ENCODE measurements at regions not wholly inside any gene's neighbourhood (a gene's known extent, or its start where the extent isn't known, plus 50 kb on each side); places are given as distances from the start of the nearest gene placed in this dataset.

- H3K36me3 ChIP-seq (ENCODE audit: control insufficient read depth in 2 of 2, insufficient read depth in 2 of 2, low read length in 2 of 2), result no peaks in the 10 kb centered on the region
- no peaks in the 10 kb centered on the region for H3K9me3 ChIP-seq (ENCODE audit: control insufficient read depth in 2 of 2, low read length in 2 of 2)
- no peaks in the 10 kb centered on the region for H3K27me3 ChIP-seq (ENCODE audit: control insufficient read depth in 2 of 2, insufficient read depth in 2 of 2, low read length in 2 of 2)
- H3K4me1 ChIP-seq (ENCODE audit: control insufficient read depth in 2 of 2, insufficient read depth in 2 of 2, low read length in 2 of 2), result peaks cover 0 to 4% of the 10 kb centered on the region in 2 donors
- H3K27ac ChIP-seq (ENCODE audit: low read depth in 2 of 2, low read length in 2 of 2), result no peak overlapping the region
- H3K4me3 ChIP-seq (ENCODE audit: low read length in 2 of 2), result no peak overlapping the region
- H3K9ac ChIP-seq (ENCODE audit: low read depth in 1 of 2, low read length in 2 of 2), result no peak overlapping the region
Measured at GRCh38 chr4:81573840-81574239, 102.1 kb upstream of the RASGEF1B start.

- H3K4me1 ChIP-seq (ENCODE audit: control insufficient read depth in 2 of 2, insufficient read depth in 2 of 2, low read length in 2 of 2), result peaks cover 0 to 4% of the 10 kb centered on the region in 2 donors
Measured at GRCh38 chr4:81572402-81572801, 100.7 kb upstream of the RASGEF1B start.

GRCh38 chr4:81571105-81571504 lies 99.4 kb upstream of the RASGEF1B start:
- H3K4me3 ChIP-seq (ENCODE audit: low read length in 2 of 2), result no peak overlapping the region

More at GRCh38 chr4:81572402-81572801, 100.7 kb upstream of the RASGEF1B start:
- no peaks in the 10 kb centered on the region for H3K36me3 ChIP-seq (ENCODE audit: control insufficient read depth in 2 of 2, insufficient read depth in 2 of 2, low read length in 2 of 2)
- H3K27me3 ChIP-seq (ENCODE audit: control insufficient read depth in 2 of 2, insufficient read depth in 2 of 2, low read length in 2 of 2), result no peaks in the 10 kb centered on the region
- no peak overlapping the region for H3K27ac ChIP-seq (ENCODE audit: low read depth in 2 of 2, low read length in 2 of 2)
- no peak overlapping the region for H3K9ac ChIP-seq (ENCODE audit: low read depth in 1 of 2, low read length in 2 of 2)
- no peaks in the 10 kb centered on the region for H3K9me3 ChIP-seq (ENCODE audit: control insufficient read depth in 2 of 2, low read length in 2 of 2)
- no peak overlapping the region for H3K4me3 ChIP-seq (ENCODE audit: low read length in 2 of 2)

GRCh38 chr4:81566161-81566591 lies 94.5 kb upstream of the RASGEF1B start:
- Histone ChIP-seq H3K4me1 (ENCODE audit: control insufficient read depth in 2 of 2, insufficient read depth in 2 of 2, low read length in 2 of 2) (peaks cover 2 to 7% of the 10 kb centered on the region in 2 donors), H3K9ac (ENCODE audit: low read depth in 1 of 2, low read length in 2 of 2) (no peak overlapping the region), H3K4me3 (ENCODE audit: low read length in 2 of 2) (peak overlapping the region in 1 of 2 donors; percentile 6)

More at GRCh38 chr4:81571105-81571504, 99.4 kb upstream of the RASGEF1B start:
- Histone ChIP-seq H3K4me1 (ENCODE audit: control insufficient read depth in 2 of 2, insufficient read depth in 2 of 2, low read length in 2 of 2) (peaks cover 1 to 4% of the 10 kb centered on the region in 2 donors), H3K27me3 (ENCODE audit: control insufficient read depth in 2 of 2, insufficient read depth in 2 of 2, low read length in 2 of 2) (no peaks in the 10 kb centered on the region), H3K36me3 (ENCODE audit: control insufficient read depth in 2 of 2, insufficient read depth in 2 of 2, low read length in 2 of 2) (no peaks in the 10 kb centered on the region), H3K9ac (ENCODE audit: low read depth in 1 of 2, low read length in 2 of 2) (no peak overlapping the region), H3K9me3 (ENCODE audit: control insufficient read depth in 2 of 2, low read length in 2 of 2) (no peaks in the 10 kb centered on the region), H3K27ac (ENCODE audit: low read depth in 2 of 2, low read length in 2 of 2) (no peak overlapping the region)

GRCh38 chr4:81565142-81565870 lies 93.6 kb upstream of the RASGEF1B start:
- H3K4me3 ChIP-seq (ENCODE audit: low read length in 2 of 2), result peak overlapping the region; percentile 31 to 41
- peak overlapping the region; percentile 20 to 39 for H3K27ac ChIP-seq (ENCODE audit: low read depth in 2 of 2, low read length in 2 of 2)
- no peaks in the 10 kb centered on the region for H3K9me3 ChIP-seq (ENCODE audit: control insufficient read depth in 2 of 2, low read length in 2 of 2)
- H3K4me1 ChIP-seq (ENCODE audit: control insufficient read depth in 2 of 2, insufficient read depth in 2 of 2, low read length in 2 of 2), result peaks cover 2 to 7% of the 10 kb centered on the region in 2 donors
- no peaks in the 10 kb centered on the region for H3K27me3 ChIP-seq (ENCODE audit: control insufficient read depth in 2 of 2, insufficient read depth in 2 of 2, low read length in 2 of 2)
- H3K9ac ChIP-seq (ENCODE audit: low read depth in 1 of 2, low read length in 2 of 2), result no peak overlapping the region
- no peaks in the 10 kb centered on the region for H3K36me3 ChIP-seq (ENCODE audit: control insufficient read depth in 2 of 2, insufficient read depth in 2 of 2, low read length in 2 of 2)

More at GRCh38 chr4:81566161-81566591, 94.5 kb upstream of the RASGEF1B start:
- Histone ChIP-seq H3K9me3 (ENCODE audit: control insufficient read depth in 2 of 2, low read length in 2 of 2) (no peaks in the 10 kb centered on the region), H3K36me3 (ENCODE audit: control insufficient read depth in 2 of 2, insufficient read depth in 2 of 2, low read length in 2 of 2) (no peaks in the 10 kb centered on the region), H3K27ac (ENCODE audit: low read depth in 2 of 2, low read length in 2 of 2) (peak overlapping the region; percentile 20 to 39), H3K27me3 (ENCODE audit: control insufficient read depth in 2 of 2, insufficient read depth in 2 of 2, low read length in 2 of 2) (no peaks in the 10 kb centered on the region)

GRCh38 chr4:81564025-81564424 lies 92.3 kb upstream of the RASGEF1B start:
- Histone ChIP-seq H3K9me3 (ENCODE audit: control insufficient read depth in 2 of 2, low read length in 2 of 2) (no peaks in the 10 kb centered on the region), H3K4me1 (ENCODE audit: control insufficient read depth in 2 of 2, insufficient read depth in 2 of 2, low read length in 2 of 2) (peaks cover 2 to 7% of the 10 kb centered on the region in 2 donors), H3K27me3 (ENCODE audit: control insufficient read depth in 2 of 2, insufficient read depth in 2 of 2, low read length in 2 of 2) (no peaks in the 10 kb centered on the region), H3K4me3 (ENCODE audit: low read length in 2 of 2) (no peak overlapping the region), H3K9ac (ENCODE audit: low read depth in 1 of 2, low read length in 2 of 2) (no peak overlapping the region), H3K27ac (ENCODE audit: low read depth in 2 of 2, low read length in 2 of 2) (no peak overlapping the region), H3K36me3 (ENCODE audit: control insufficient read depth in 2 of 2, insufficient read depth in 2 of 2, low read length in 2 of 2) (no peaks in the 10 kb centered on the region)

GRCh38 chr4:81562093-81562492 lies 90.4 kb upstream of the RASGEF1B start:
- Histone ChIP-seq H3K9me3 (ENCODE audit: control insufficient read depth in 2 of 2, low read length in 2 of 2) (no peaks in the 10 kb centered on the region), H3K27me3 (ENCODE audit: control insufficient read depth in 2 of 2, insufficient read depth in 2 of 2, low read length in 2 of 2) (no peaks in the 10 kb centered on the region), H3K9ac (ENCODE audit: low read depth in 1 of 2, low read length in 2 of 2) (no peak overlapping the region), H3K27ac (ENCODE audit: low read depth in 2 of 2, low read length in 2 of 2) (no peak overlapping the region), H3K4me3 (ENCODE audit: low read length in 2 of 2) (no peak overlapping the region), H3K36me3 (ENCODE audit: control insufficient read depth in 2 of 2, insufficient read depth in 2 of 2, low read length in 2 of 2) (no peaks in the 10 kb centered on the region), H3K4me1 (ENCODE audit: control insufficient read depth in 2 of 2, insufficient read depth in 2 of 2, low read length in 2 of 2) (peaks cover 2 to 7% of the 10 kb centered on the region in 2 donors)

- H3K36me3 ChIP-seq (ENCODE audit: control insufficient read depth in 2 of 2, insufficient read depth in 2 of 2, low read length in 2 of 2), result no peaks in the 10 kb centered on the region
- H3K4me3 ChIP-seq (ENCODE audit: low read length in 2 of 2), result no peak overlapping the region
- no peak overlapping the region for H3K9ac ChIP-seq (ENCODE audit: low read depth in 1 of 2, low read length in 2 of 2)
- H3K27ac ChIP-seq (ENCODE audit: low read depth in 2 of 2, low read length in 2 of 2), result no peak overlapping the region
- no peaks in the 10 kb centered on the region for H3K4me1 ChIP-seq (ENCODE audit: control insufficient read depth in 2 of 2, insufficient read depth in 2 of 2, low read length in 2 of 2)
- no peaks in the 10 kb centered on the region for H3K9me3 ChIP-seq (ENCODE audit: control insufficient read depth in 2 of 2, low read length in 2 of 2)
- no peaks in the 10 kb centered on the region for H3K27me3 ChIP-seq (ENCODE audit: control insufficient read depth in 2 of 2, insufficient read depth in 2 of 2, low read length in 2 of 2)
Measured at GRCh38 chr4:81557306-81557705, 85.6 kb upstream of the RASGEF1B start.

- H3K27me3 ChIP-seq (ENCODE audit: control insufficient read depth in 2 of 2, insufficient read depth in 2 of 2, low read length in 2 of 2), result no peaks in the 10 kb centered on the region
- H3K9me3 ChIP-seq (ENCODE audit: control insufficient read depth in 2 of 2, low read length in 2 of 2), result no peaks in the 10 kb centered on the region
- H3K36me3 ChIP-seq (ENCODE audit: control insufficient read depth in 2 of 2, insufficient read depth in 2 of 2, low read length in 2 of 2), result no peaks in the 10 kb centered on the region
- no peak overlapping the region for H3K27ac ChIP-seq (ENCODE audit: low read depth in 2 of 2, low read length in 2 of 2)
- H3K9ac ChIP-seq (ENCODE audit: low read depth in 1 of 2, low read length in 2 of 2), result no peak overlapping the region
- no peak overlapping the region for H3K4me3 ChIP-seq (ENCODE audit: low read length in 2 of 2)
- no peaks in the 10 kb centered on the region for H3K4me1 ChIP-seq (ENCODE audit: control insufficient read depth in 2 of 2, insufficient read depth in 2 of 2, low read length in 2 of 2)
Measured at GRCh38 chr4:81555489-81555888, 83.8 kb upstream of the RASGEF1B start.

- no peak overlapping the region for H3K9ac ChIP-seq (ENCODE audit: low read depth in 1 of 2, low read length in 2 of 2)
- H3K4me3 ChIP-seq (ENCODE audit: low read length in 2 of 2), result no peak overlapping the region
- no peaks in the 10 kb centered on the region for H3K4me1 ChIP-seq (ENCODE audit: control insufficient read depth in 2 of 2, insufficient read depth in 2 of 2, low read length in 2 of 2)
- H3K36me3 ChIP-seq (ENCODE audit: control insufficient read depth in 2 of 2, insufficient read depth in 2 of 2, low read length in 2 of 2), result no peaks in the 10 kb centered on the region
- H3K27me3 ChIP-seq (ENCODE audit: control insufficient read depth in 2 of 2, insufficient read depth in 2 of 2, low read length in 2 of 2), result no peaks in the 10 kb centered on the region
- H3K27ac ChIP-seq (ENCODE audit: low read depth in 2 of 2, low read length in 2 of 2), result no peak overlapping the region
- no peaks in the 10 kb centered on the region for H3K9me3 ChIP-seq (ENCODE audit: control insufficient read depth in 2 of 2, low read length in 2 of 2)
Measured at GRCh38 chr4:81552086-81552485, 80.4 kb upstream of the RASGEF1B start.

Data from mucosa of rectum (tissue), 2 donors.